ENCODE measurements at regions not wholly inside any gene's neighbourhood (a gene's known extent, or its start where the extent isn't known, plus 50 kb on each side); places are given as distances from the start of the nearest gene placed in this dataset.

DNA sequence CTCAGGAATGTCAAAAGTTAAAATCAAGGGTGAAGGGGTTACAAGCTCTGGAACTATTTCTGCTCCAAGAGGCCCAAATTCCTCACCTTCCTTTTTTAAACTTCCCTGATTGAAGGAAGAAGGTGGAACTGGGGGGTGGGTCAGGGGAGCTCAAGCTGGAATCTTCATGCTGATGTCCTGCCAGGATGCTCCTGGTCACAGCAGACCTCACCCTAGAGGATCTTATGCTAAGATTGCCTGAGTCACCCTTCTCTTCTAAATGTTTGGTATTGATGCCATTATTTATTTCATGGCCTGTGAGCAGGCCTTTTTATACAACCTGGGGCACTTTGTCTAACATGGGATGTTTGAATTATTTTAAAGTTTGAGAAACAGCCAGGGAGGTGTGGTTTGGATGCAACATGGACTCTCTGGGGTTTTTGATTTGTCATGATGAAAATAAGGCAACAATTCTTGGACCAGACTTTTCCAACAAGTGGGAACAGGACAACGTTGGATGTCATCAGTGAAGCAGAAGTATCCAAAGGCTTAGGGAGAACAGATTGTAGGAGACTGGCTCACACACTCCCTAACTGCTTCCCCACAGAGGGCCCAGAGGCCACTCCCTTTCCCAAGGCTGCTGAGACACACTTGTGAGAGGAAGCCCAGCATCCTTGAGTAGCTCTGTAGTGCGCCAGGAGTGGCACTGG lies 420.2 kb upstream of the MEX3C start (continued):
- TF ChIP-seq, protein P1, sequence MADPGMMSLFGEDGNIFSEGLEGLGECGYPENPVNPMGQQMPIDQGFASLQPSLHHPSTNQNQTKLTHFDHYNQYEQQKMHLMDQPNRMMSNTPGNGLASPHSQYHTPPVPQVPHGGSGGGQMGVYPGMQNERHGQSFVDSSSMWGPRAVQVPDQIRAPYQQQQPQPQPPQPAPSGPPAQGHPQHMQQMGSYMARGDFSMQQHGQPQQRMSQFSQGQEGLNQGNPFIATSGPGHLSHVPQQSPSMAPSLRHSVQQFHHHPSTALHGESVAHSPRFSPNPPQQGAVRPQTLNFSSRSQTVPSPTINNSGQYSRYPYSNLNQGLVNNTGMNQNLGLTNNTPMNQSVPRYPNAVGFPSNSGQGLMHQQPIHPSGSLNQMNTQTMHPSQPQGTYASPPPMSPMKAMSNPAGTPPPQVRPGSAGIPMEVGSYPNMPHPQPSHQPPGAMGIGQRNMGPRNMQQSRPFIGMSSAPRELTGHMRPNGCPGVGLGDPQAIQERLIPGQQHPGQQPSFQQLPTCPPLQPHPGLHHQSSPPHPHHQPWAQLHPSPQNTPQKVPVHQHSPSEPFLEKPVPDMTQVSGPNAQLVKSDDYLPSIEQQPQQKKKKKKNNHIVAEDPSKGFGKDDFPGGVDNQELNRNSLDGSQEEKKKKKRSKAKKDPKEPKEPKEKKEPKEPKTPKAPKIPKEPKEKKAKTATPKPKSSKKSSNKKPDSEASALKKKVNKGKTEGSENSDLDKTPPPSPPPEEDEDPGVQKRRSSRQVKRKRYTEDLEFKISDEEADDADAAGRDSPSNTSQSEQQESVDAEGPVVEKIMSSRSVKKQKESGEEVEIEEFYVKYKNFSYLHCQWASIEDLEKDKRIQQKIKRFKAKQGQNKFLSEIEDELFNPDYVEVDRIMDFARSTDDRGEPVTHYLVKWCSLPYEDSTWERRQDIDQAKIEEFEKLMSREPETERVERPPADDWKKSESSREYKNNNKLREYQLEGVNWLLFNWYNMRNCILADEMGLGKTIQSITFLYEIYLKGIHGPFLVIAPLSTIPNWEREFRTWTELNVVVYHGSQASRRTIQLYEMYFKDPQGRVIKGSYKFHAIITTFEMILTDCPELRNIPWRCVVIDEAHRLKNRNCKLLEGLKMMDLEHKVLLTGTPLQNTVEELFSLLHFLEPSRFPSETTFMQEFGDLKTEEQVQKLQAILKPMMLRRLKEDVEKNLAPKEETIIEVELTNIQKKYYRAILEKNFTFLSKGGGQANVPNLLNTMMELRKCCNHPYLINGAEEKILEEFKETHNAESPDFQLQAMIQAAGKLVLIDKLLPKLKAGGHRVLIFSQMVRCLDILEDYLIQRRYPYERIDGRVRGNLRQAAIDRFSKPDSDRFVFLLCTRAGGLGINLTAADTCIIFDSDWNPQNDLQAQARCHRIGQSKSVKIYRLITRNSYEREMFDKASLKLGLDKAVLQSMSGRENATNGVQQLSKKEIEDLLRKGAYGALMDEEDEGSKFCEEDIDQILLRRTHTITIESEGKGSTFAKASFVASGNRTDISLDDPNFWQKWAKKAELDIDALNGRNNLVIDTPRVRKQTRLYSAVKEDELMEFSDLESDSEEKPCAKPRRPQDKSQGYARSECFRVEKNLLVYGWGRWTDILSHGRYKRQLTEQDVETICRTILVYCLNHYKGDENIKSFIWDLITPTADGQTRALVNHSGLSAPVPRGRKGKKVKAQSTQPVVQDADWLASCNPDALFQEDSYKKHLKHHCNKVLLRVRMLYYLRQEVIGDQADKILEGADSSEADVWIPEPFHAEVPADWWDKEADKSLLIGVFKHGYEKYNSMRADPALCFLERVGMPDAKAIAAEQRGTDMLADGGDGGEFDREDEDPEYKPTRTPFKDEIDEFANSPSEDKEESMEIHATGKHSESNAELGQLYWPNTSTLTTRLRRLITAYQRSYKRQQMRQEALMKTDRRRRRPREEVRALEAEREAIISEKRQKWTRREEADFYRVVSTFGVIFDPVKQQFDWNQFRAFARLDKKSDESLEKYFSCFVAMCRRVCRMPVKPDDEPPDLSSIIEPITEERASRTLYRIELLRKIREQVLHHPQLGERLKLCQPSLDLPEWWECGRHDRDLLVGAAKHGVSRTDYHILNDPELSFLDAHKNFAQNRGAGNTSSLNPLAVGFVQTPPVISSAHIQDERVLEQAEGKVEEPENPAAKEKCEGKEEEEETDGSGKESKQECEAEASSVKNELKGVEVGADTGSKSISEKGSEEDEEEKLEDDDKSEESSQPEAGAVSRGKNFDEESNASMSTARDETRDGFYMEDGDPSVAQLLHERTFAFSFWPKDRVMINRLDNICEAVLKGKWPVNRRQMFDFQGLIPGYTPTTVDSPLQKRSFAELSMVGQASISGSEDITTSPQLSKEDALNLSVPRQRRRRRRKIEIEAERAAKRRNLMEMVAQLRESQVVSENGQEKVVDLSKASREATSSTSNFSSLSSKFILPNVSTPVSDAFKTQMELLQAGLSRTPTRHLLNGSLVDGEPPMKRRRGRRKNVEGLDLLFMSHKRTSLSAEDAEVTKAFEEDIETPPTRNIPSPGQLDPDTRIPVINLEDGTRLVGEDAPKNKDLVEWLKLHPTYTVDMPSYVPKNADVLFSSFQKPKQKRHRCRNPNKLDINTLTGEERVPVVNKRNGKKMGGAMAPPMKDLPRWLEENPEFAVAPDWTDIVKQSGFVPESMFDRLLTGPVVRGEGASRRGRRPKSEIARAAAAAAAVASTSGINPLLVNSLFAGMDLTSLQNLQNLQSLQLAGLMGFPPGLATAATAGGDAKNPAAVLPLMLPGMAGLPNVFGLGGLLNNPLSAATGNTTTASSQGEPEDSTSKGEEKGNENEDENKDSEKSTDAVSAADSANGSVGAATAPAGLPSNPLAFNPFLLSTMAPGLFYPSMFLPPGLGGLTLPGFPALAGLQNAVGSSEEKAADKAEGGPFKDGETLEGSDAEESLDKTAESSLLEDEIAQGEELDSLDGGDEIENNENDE (IDR thresholded peaks at IDR 0.05; ENCODE audit: insufficient replicate concordance, low read length): no peak
- no peak for TF ChIP-seq SAP30 (IDR thresholded peaks at IDR 0.05; ENCODE audit: insufficient read depth, insufficient replicate concordance, low read length)
- TF ChIP-seq, protein P2, sequence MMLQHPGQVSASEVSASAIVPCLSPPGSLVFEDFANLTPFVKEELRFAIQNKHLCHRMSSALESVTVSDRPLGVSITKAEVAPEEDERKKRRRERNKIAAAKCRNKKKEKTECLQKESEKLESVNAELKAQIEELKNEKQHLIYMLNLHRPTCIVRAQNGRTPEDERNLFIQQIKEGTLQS (IDR thresholded peaks at IDR 0.05; ENCODE audit: insufficient read depth, low read depth, low read length): no peak
- TF ChIP-seq BCL11A (IDR thresholded peaks at IDR 0.05; ENCODE audit: low read depth in 2 of 2, low read length in 2 of 2): no peak
- no peak for TF ChIP-seq JUN (IDR thresholded peaks at IDR 0.05; ENCODE audit: low read depth, low read length)
- TF ChIP-seq, protein P3, sequence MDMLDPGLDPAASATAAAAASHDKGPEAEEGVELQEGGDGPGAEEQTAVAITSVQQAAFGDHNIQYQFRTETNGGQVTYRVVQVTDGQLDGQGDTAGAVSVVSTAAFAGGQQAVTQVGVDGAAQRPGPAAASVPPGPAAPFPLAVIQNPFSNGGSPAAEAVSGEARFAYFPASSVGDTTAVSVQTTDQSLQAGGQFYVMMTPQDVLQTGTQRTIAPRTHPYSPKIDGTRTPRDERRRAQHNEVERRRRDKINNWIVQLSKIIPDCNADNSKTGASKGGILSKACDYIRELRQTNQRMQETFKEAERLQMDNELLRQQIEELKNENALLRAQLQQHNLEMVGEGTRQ (IDR thresholded peaks at IDR 0.05; ENCODE audit: low read length): no peak
- no peak for TF ChIP-seq MAFK (IDR thresholded peaks at IDR 0.05; ENCODE audit: low read depth, low read length)
- no peak for TF ChIP-seq CEBPB (IDR thresholded peaks at IDR 0.05; ENCODE audit: low read depth, low read length)
